ENCODE measurements at regions not wholly inside any gene's neighbourhood (a gene's known extent, or its start where the extent isn't known, plus 50 kb on each side); places are given as distances from the start of the nearest gene placed in this dataset.

DNA sequence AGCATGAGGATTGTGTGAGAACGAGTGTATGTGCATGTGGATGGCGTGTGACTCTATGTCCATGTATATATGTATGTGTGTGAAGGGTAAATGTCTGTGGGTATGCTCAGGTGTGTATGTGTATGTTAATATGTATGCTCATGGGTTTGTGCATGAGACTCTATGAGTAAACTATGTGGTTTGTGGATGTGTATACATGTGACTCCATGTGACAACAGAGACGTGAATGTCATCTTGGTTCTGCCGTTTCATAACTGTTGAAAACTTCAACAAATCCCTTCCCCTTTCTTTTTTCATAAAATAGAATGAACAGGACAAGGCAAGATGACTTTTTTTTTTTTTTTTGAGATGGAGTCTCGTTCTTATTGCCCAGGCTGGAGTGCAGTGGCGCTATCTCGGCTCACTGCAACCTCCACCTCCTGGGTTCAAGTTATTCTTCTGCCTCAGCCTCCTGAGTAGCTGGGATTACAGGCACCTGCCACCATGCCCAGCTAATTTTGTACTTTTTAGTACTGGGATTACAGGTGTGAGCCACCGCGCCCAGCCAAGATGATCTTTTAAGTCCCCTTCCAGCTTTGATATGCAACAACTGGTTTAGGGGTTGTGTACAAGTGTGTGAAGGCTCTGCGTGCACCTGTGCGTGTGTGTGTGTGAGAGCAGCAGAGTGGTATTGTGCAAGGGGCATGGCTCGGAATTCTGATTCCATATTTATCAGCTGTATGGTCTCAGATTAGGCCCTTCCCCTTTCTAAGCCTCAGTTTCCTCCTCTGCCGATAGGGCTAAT is 106.3 kb downstream of the EBNA1BP2 start:
- intact Hi-C loops (cut with micrococcal nuclease), result no loop called here

DNA sequence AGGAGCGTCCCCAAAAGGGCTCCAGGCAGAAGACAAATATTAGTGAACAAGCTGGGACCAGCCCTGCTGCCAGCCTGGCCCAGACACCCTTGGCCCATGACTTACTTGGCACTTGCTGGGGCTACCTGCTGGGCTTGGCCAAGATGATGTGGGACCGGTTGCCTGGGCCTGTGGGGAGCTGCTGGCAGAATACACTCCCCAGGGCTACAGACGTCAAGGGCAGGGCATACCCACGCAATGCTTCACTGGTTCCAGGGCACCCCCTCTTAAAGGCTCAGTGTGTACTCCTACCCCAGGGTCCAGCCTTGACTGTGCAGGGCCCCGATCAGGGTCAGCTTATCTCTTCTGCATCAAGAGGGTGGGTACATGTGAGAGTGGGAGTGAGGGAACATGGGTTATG is 106.5 kb upstream of the SLC2A1 start:
- intact Hi-C loops (cut with micrococcal nuclease), result no loop called here

GRCh38 chr1:43063394-43064219 is 104.9 kb upstream of the SLC2A1 start:
- intact Hi-C loops (cut with micrococcal nuclease), result no loop called here

GRCh38 chr1:43062527-43063095 is 103.9 kb upstream of the SLC2A1 start:
- intact Hi-C loops (cut with micrococcal nuclease), result no loop called here

- intact Hi-C loops (cut with micrococcal nuclease), result no loop called here
These were observed 103.1 kb upstream of the SLC2A1 start for GRCh38 chr1:43061757-43062156.

- intact Hi-C loops (cut with micrococcal nuclease), result no loop called here
These were observed 101.2 kb upstream of the SLC2A1 start for GRCh38 chr1:43059640-43060574.

- intact Hi-C loops (cut with micrococcal nuclease), result no loop called here
These were observed 100.1 kb upstream of the SLC2A1 start for GRCh38 chr1:43058545-43059360.

- intact Hi-C loops (cut with micrococcal nuclease), result no loop called here
These were observed 99.4 kb upstream of the SLC2A1 start for GRCh38 chr1:43058056-43058455.

- intact Hi-C loops (cut with micrococcal nuclease), result no loop called here
These were observed 98.9 kb upstream of the SLC2A1 start for GRCh38 chr1:43057567-43057966.

- intact Hi-C loops (cut with micrococcal nuclease), result no loop called here
These were observed 98.3 kb upstream of the SLC2A1 start for GRCh38 chr1:43056981-43057391.

DNA sequence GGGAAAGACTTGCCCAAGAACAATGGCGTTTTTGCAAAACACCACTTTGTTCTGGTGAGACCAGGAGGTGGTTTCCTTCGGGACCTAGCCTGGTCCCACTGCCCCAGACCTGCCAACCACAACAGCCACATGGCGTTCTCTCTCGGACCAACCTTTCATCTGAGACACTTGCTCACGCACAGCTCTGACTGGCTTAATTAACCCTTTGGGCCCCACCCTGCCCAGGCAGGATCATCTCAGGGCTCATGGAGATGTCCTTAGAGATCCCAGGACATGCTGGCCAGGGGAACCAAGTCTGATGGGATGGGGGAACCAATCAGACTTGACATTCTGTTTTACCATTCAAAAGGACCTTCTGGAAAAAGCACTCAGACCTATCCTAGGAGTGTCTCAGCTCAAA is 97.8 kb upstream of the SLC2A1 start:
- intact Hi-C loops (cut with micrococcal nuclease), result no loop called here

GRCh38 chr1:43054961-43055360 is 96.3 kb upstream of the SLC2A1 start:
- intact Hi-C loops (cut with micrococcal nuclease), result no loop called here

DNA sequence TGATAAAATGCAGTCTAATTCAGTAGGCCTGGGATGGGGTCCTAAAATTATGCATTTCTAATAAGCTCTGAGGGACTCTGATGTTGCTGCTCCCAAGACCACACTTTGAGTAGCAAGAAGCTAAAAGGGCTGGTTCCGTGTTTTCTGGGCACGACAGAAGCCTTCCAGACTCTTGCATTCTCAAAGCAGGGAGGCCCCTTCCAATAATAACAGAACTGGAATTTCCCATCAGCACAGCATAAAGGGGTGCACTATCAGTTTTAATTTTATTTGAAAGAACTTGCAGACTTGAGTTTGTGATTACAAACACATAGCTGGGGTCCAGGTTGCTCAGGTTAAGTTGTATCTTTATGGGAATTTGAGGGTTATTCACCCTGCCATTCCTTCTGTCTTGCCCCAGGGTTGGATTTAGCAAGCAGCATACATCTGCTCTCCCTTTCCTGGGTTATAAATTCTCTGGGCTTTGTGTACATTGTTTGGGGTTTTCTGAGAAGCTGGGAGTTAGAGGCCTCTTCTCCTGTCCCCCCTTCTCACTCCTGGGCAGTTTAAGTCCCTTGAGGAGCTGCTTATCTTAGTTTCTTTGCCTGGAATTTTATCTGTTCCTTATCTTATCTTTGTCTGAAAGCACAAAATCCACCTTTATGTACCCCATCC is 94.2 kb upstream of the SLC2A1 start:
- intact Hi-C loops (cut with micrococcal nuclease), result no loop called here

DNA sequence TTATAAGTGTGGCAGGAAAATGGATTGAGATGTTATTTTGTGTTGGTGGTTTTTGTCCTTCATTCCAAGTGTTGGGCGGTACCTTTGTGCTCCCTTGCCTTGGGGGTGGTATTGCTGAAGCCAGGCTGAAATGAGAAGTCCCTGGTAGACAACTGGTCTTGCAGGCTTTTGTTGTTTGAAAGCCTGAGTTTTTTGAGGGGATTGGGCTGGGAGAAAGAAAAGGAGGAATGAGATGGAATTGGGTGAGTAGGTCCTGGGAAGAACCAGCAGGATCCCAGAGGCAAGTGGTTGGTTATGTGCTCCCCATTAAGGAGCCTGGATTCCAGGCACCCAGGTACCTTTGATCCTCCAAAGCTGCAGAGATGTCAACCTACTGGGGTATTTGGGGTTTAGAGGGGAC is 93.7 kb upstream of the SLC2A1 start:
- intact Hi-C loops (cut with micrococcal nuclease), result no loop called here

GRCh38 chr1:43049481-43049880 is 90.8 kb upstream of the SLC2A1 start:
- intact Hi-C loops (cut with micrococcal nuclease), result no loop called here

GRCh38 chr1:43048601-43049011 is 89.9 kb upstream of the SLC2A1 start:
- intact Hi-C loops (cut with micrococcal nuclease), result no loop called here

DNA sequence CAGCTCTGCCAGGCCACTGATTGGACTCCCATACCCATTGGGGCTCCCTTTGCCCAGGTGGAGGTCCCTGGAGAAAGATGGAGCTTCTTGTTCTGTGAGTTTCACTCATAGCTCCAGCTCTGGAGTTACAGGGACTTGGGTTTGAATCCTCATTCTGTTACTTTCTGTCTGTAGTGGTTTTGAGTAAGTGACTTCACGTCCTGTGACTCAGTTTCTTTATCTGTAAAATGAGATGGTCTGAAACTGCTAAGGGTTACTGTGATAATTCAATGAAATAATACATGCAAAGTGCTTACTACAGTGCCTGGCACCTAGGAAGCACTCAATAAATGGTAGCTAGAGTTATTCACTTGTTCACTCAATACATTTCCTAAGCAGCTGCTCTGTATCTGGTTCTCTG is 88.5 kb upstream of the SLC2A1 start:
- intact Hi-C loops (cut with micrococcal nuclease), result no loop called here

GRCh38 chr1:43044572-43045361 is 86.1 kb upstream of the SLC2A1 start:
- intact Hi-C loops (cut with micrococcal nuclease), result no loop called here

DNA sequence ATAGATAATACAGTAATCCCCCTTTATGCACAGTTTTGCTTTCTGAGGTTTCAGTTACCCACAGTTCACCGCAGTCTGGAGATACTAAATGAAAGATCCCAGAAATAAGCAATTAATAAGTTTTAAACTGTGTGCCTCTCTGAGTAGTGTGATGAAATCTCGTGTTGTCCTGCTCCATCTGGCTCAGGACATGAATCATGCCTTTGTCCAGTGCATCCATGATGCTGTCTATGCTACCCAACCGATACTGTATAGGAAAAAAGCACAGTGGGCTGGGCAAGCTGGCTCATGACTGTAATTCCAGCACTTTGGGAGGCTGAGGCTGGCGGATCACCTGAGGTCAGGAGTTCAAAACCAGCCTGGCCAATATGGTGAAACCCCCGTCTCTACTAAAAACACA is 85.0 kb upstream of the SLC2A1 start:
- intact Hi-C loops (cut with micrococcal nuclease), result no loop called here

Data from T-helper 2 cell treated with Interferon-gamma antibody and Interleukin-4, amounts not matched to agents 100 ng/mL and 5 ng/mL, for 36 hours (primary cell).